HG03439 (cell line): ENCODE measurements at regions not wholly inside any gene's neighbourhood (a gene's known extent, or its start where the extent isn't known, plus 50 kb on each side); places are given as distances from the start of the nearest gene placed in this dataset.

Source experiments
- ATAC-seq: cut with Tn5 transposase; IDR thresholded peaks from one replicate; pipeline ENCODE4 v1.9.1; 2021; ENCODE audit warnings: mild to moderate bottlenecking, moderate library complexity; ENCODE audit not compliant: unreplicated experiment

- no peak for ATAC-seq
Observed at GRCh38 chr18:59086522-59086921, 53.2 kb upstream of the SEC11C start.

DNA sequence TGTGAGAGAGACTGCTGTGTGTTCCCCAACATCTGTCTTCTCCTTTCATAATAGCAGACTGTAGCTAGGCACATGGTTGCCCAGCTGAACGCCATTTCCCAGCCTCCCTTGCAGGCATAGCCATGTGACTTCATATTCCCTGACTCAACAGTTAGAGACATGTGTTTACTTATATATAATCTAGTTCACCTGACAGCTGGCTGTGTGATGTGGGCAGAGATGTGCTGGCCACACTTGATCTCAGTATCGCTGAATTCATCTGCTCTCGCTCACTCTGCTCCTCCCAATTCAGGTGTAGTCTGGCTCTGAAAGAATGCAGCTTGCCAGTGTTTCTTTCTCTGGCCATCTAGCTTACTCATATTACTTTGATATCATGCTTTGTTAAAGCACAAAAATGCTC is 52.3 kb upstream of the SEC11C start:
- ATAC-seq, result no peak
